ENCODE measurements at regions not wholly inside any gene's neighbourhood (a gene's known extent, or its start where the extent isn't known, plus 50 kb on each side); places are given as distances from the start of the nearest gene placed in this dataset.

DNA sequence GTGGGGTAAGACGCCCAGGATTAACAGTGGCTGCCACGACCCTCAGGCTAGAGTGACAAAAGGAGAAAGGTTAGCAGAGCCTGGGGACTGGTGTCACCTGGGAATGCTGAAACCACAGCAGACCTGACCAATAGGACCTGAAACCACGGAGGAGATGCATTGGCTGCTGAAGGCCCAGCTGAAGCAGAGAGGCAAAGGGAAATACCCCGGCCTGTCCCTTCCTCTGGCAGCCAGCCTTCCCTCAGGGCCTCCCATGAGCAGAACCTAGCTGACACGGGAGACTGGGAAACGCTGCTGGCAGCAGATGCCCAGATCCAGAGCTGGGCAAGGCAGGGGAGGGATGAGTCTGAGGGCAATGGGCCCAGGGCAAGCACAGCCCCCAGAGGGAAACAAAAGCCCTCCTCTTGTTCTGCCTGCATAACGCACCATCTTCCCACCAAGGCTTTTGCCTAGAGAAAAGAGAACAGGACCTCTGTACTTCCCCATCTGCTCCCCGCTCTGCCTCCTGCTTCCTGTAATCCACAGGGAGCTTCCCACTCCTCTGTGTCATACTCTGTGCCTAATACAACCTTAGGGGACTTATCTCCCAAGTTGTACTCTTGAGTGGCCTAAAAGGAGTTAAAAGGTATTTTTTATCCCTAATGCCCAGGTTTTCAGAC lies 216.2 kb downstream of the ABHD5 start:
- H3K18ac ChIP-seq (ENCODE audit: insufficient read length, low read depth, low read length): no peak overlapping the region

More for the DNA sequence above, 216.2 kb downstream of the ABHD5 start:
- Histone ChIP-seq H3K14ac (ENCODE audit: insufficient read depth, low read length) (no peak overlapping the region), H3K79me1 (ENCODE audit: insufficient read depth, low read depth, low read length, poor library complexity, severe bottlenecking) (no peaks in the 10 kb centered on the region), H4K91ac (ENCODE audit: insufficient read length, low read depth, low read length) (no peak overlapping the region), H3K27ac (ENCODE audit: insufficient read length, low read depth, low read length) (no peak overlapping the region), H2BK20ac (ENCODE audit: low read depth, low read length, poor library complexity, severe bottlenecking) (no peak overlapping the region), H2AK5ac (ENCODE audit: insufficient read length, low read length) (no peak overlapping the region), H3K4me2 (ENCODE audit: insufficient read depth, insufficient read length, low read length) (no peak overlapping the region), H3K79me2 (ENCODE audit: insufficient read depth, low read length) (no peaks in the 10 kb centered on the region), H4K5ac (ENCODE audit: insufficient read length, low read depth, low read length) (no peak overlapping the region), H3K4me1 (ENCODE audit: insufficient read depth, low read length) (no peaks in the 10 kb centered on the region), H3K27me3 (ENCODE audit: insufficient read depth, low read length) (no peaks in the 10 kb centered on the region), H3T11ph (ENCODE audit: low read length) (no peak overlapping the region), H2BK5ac (ENCODE audit: insufficient read length, low read length) (no peak overlapping the region), H3K56ac (ENCODE audit: insufficient read length, low read depth, low read length) (no peak overlapping the region), H3K9me3 (ENCODE audit: control insufficient read depth, low read depth, low read length) (no peaks in the 10 kb centered on the region), H3K23me2 (ENCODE audit: insufficient read length, low read depth, low read length, poor library complexity, severe bottlenecking) (no peaks in the 10 kb centered on the region), H4K8ac (replicated peaks; ENCODE audit: insufficient read length, low read depth, low read length) (no peak overlapping the region), H2BK120ac (ENCODE audit: low read depth, low read length, poor library complexity, severe bottlenecking) (no peak overlapping the region), H2AFZ (ENCODE audit: low read length) (no peak overlapping the region), H3K23ac (ENCODE audit: insufficient read length, low read depth, low read length) (no peak overlapping the region), H4K20me1 (ENCODE audit: control insufficient read depth, insufficient read depth, insufficient read length) (no peaks in the 10 kb centered on the region), H3K9ac (ENCODE audit: extremely low read depth, insufficient read length, low read length) (no peak overlapping the region), H2BK15ac (ENCODE audit: low read depth, low read length) (no peak overlapping the region), H3K4ac (ENCODE audit: low read depth, low read length) (no peak overlapping the region), H2BK12ac (ENCODE audit: insufficient read length, low read depth, low read length) (no peak overlapping the region)
- WGBS (ENCODE audit: extremely low coverage, insufficient read length, low lambda C conversion rate): no CpG with 5 or more reads among the region's 8 CpGs
- Mint-ChIP-seq H3K9me3 (no peaks in the 10 kb centered on the region), H3K4me1 (0 out of 4 replicates have a peak, but pooled peaks cover 0 to 3% of the 10 kb centered on the region in 2 experiments), H3K27me3 (ENCODE audit: low read depth) (peaks cover 4% of the 10 kb centered on the region), H3K36me3 (ENCODE audit: insufficient read depth in 1 of 3, low read depth in 3 of 3) (no peaks in the 10 kb centered on the region; a peak in 1 of 7 replicates), H3K27ac (no peak overlapping the region), H3K4me3 (no peak overlapping the region; a peak in 1 of 5 replicates)
- TF ChIP-seq CTCF (conservative IDR thresholded peaks at IDR 0.05): no peak
- DNase-seq: no peak

Measured in H9 (cell line).